HG02610 (cell line): ENCODE measurements at regions not wholly inside any gene's neighbourhood (a gene's known extent, or its start where the extent isn't known, plus 50 kb on each side); places are given as distances from the start of the nearest gene placed in this dataset.

Source experiments
- ATAC-seq: cut with Tn5 transposase; IDR thresholded peaks from one replicate; pipeline ENCODE4 v1.9.1; 2021; ENCODE audit warnings: mild to moderate bottlenecking, moderate library complexity; ENCODE audit not compliant: unreplicated experiment

DNA sequence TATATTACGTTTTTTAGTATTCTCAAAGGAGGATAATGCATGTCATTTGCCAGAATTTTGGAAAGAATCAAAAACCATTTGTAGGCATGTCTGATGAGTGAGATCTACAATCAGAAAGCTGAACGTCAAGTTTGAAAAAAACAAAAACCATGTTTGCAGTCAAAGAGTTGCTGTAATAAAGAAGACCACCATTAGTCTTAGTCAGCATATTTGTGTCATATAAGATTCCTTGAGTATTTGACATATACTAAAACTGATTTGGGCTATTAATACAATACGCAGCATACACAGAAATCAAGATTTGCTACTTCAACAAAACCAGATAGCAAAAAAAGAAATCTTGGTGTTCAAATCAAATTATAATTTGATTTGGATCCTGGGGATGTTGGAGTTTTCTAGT lies 247.5 kb downstream of the SAMD5 start:
- ATAC-seq, result no peak

DNA sequence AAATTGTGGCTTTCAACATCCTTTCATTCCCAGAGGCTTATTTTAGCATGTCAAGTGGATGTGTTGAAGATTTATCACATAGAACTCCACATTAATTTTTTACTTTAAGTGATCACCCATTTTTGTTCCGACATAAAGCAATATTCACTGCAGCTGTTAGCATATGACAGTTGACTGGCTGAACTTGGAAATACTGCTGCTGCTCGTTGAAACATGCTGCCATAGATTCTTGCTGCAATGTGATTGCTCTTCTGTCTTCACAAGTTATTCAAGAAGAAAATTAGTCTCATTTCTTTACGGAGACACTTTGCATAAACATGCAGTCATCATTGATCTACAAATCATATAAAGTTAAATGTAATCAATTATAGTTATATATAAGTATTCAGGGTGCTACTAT lies 248.4 kb downstream of the SAMD5 start:
- no peak for ATAC-seq

GRCh38 chr6:147757291-147757690 lies 248.8 kb downstream of the SAMD5 start:
- ATAC-seq, result no peak

- ATAC-seq, result no peak
Measured at GRCh38 chr6:147758303-147758702, 249.8 kb downstream of the SAMD5 start.

- no peak for ATAC-seq
Measured at GRCh38 chr6:147759093-147759492, 250.6 kb downstream of the SAMD5 start.

DNA sequence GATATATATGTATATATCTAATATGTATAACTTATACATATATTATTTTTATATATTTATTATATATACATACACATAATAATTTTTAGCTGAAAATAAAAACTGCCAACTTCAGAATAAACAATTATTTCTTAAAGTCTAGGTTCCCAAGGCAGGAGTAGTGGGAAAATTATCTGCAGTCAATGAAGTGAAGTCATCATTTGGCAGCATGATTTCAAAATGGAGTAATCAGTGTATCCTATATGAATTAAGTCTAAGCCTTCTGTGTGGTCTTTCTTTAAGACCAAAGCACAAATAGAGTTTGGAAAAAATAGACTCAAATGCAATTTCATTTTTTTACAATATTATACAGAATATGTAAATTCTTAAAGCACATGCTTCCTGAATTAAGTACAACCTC lies 251.0 kb downstream of the SAMD5 start:
- no peak for ATAC-seq

DNA sequence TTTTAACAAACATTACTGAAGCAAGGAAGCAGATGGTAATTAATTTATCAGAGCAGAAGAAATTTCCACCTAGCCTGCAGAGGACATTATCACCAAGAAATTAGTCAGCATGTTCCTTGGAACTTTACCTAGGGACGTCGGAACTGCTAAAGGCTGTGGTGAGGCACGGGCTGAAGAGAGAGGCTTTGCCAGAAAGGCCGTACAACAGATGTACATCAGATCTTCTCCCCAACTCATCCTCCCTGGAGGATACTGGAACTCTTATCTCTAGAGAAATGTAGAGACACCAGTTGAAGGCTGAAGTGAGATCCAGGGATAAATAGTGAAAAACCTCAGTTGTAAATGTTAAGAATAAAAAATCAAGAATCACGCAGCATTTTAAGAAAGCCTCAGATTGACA lies 257.1 kb downstream of the SAMD5 start:
- no peak for ATAC-seq

GRCh38 chr6:147768969-147769368 lies 260.5 kb downstream of the SAMD5 start:
- ATAC-seq, result no peak

- ATAC-seq, result no peak
Measured at GRCh38 chr6:147769496-147770087, 261.1 kb downstream of the SAMD5 start.

- no peak for ATAC-seq
Measured at GRCh38 chr6:147770221-147770620, 261.7 kb downstream of the SAMD5 start.

GRCh38 chr6:147772724-147773123 lies 264.2 kb downstream of the SAMD5 start:
- ATAC-seq, result no peak

GRCh38 chr6:147774856-147775255 lies 266.4 kb downstream of the SAMD5 start:
- no peak for ATAC-seq

- no peak for ATAC-seq
Measured at GRCh38 chr6:147776631-147777213, 268.2 kb downstream of the SAMD5 start.

GRCh38 chr6:147779624-147780023 lies 271.1 kb downstream of the SAMD5 start:
- no peak for ATAC-seq

DNA sequence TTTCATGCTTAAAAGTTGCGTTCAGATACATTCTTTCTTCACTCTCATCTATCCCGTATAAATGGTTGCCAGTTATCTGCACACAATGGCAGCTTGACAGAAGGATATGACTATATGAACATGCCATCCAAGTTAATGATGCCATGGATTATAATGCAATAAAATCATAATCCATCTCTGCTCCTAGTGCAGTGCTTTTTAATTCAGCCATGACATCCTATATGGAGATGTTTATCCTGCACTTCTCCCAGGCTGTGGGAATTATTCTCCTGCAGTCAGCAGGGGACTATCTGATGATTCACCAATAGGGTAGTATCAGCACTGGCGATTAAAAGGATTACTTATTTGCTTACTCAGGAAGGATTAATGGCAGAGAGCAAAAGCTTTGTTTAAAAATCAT lies 273.8 kb downstream of the SAMD5 start:
- ATAC-seq, result no peak

GRCh38 chr6:147784371-147784770 lies 275.9 kb downstream of the SAMD5 start:
- ATAC-seq, result no peak

DNA sequence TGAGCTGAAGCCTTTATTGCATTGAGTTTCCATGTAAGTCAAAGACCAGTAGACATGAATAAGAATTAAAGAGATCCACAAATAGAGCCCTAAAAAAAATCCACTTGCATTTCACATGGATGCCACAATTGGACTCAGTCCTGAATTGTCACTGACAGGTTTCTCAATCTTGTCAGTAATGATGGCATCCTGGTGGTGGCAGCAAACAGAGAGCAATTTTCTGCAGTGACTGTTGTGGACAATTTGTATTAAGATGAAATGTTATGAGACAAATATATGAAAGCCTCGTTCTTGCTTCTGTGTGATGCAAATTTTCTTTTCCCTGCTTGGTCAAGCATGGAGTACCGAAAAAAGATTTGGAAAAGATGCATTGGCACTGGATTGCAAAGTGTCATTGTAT lies 278.9 kb downstream of the SAMD5 start:
- no peak for ATAC-seq

DNA sequence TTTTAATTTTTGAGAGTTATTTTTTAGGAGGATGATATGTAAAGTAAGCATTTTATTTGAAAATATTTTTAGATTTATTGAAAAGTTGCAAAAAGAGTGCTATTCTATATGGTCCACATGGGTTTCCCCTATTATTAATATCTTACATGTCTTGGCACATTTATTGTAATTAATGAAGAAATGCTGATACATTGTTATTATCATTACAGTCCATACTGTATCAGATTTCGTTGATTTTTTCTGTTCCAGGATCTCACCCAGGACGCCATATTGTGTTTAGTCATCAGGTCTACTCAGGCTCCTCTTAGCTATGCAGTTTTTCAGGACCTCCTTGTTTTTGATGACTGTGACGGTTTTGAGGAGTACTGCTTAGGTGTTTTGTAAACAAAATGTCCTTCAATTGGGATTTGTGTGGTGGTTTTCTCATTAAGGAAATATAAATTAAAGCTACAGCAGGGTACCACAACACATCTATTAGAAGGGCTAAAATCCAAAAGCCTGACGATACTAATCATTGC lies 281.0 kb downstream of the SAMD5 start:
- no peak for ATAC-seq

DNA sequence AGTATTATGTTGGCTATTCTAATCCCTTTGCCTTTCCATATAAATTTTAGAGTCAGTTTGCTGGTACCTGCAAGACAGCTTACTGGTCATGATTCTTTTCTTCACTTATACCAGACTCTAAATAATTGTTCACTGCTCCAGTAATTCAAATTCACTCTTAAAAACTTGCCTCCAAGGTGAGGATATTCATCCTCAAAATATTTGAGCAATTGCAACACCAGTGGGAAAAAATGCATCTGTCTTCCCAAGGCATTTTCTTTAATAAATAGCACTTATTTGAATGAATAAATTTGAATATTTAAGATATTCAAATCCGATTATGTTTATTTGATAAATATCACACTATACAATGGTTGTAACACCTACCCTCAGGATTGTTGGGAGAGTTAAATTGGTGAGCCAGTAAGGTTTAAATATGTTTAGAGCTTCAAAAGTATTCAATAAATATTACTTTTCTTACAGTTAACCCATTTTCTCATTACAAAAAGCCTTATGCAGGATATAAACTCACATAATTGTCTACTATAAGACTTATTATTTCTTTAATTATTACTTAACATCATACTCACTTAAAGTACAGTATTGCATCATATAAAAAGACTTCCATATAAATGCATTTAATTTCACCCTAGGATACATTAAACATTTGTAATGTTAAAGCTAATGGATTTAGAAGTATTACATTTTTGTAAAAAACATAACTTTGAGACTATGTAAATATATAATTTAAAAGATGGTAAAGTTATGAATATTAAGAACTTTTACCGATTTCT lies 285.6 kb downstream of the SAMD5 start:
- no peak for ATAC-seq

DNA sequence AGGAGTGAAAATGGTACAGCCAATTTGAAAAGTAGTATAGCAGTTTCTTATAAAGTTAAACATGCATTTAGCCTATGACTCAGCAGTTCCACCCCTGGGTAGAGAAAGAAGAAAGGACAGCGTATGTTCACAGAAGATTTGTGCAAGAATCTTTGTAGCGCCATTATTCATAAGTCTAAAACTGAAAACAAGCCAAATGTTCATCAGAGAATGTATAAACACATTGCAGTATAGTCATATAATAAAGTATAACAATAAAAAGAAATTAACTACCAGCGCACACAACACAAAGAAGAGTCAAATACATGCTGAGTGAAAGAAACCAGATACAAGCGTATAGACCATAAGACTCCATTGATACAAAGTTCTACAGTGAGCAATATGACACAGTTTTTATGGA lies 294.0 kb downstream of the SAMD5 start:
- no peak for ATAC-seq

GRCh38 chr6:147805155-147805554 lies 296.7 kb downstream of the SAMD5 start:
- ATAC-seq, result no peak

- ATAC-seq, result no peak
Measured at GRCh38 chr6:147806697-147807096, 298.2 kb downstream of the SAMD5 start.
